Middle frontal gyrus (tissue), 1 donor: ENCODE measurements at regions not wholly inside any gene's neighbourhood (a gene's known extent, or its start where the extent isn't known, plus 50 kb on each side); places are given as distances from the start of the nearest gene placed in this dataset.

ENCODE experiments used
- DNase-seq: peaks from one replicate; pipeline ENCODE4 v3.0.0-alpha.2; 2015; ENCODE audit warnings: low spot score; ENCODE audit errors: extremely low spot score

DNA sequence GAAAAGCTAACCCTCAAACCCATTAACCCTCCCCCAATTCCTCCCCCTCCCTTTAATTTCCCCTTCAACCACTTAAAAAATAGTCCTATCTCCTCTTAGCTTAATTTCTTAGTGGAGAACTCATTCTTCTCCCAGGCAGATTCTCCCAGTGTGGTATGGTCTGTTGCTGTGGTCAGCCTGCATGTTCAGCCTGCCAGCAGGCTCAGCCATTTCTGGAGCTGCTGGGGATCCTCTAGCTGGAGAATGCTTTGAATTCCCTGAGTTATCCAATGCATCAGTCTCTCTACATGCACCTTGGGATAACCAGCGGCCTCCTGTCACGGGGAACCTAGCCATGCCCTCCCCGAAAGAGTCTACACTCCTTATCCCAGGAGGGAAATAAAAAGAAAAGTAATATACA lies 375.4 kb upstream of the RSPO3 start:
- DNase-seq, result no peak

DNA sequence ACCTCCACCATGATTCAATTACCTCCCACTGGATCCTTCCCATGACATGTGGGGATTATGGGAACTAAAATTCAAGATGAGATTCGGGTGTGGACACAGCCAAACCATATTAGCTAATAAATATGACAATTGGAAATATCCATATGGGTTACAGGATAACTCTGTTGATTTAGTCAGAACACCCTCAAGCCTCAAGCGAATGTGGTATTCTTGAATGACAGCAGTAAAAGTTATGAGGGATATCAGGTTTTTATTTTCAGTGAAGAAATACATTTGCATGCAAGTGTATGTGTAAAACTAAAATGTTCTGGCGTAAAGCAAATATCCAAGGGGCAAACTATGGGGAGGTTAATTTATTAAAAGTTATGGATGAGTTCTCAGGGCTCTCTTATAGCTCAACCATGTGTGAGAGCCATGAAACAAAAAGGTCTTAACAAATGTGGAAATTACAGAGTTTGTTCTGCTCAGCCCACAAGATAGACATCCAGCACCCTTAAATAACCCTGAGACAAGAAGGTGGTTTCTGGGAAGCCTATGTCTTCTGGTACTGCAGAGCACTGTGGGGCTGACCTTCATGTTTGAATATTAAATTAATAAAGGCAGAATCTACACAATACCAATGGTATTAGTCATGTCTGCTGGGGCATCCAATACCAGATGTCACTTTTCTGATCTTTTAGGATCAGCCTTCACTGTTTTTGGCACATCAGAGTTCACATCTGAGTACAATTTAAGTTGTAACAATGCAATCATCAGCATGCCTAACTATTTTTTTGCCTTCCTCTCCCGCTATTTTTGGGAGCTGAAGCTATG lies 370.5 kb upstream of the RSPO3 start:
- no peak for DNase-seq

DNA sequence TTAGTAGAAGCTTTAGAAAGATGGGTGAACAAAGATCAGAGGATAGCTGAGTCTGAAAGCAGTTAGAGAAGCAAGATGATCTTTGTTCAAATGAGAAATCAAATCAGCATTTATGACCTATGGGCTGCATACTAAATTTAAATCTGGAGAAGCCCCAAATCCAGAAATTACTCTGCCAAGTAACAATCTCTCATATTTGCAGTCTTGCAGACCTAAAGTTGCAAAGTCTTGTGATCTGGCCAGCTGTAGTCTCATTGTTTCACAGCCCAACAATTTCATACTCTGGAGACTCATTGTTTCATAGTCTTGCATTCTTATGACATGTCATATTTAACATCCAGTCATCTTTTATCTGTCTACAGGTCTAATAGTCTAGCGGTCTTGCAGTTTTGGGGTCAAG lies 364.9 kb upstream of the RSPO3 start:
- no peak for DNase-seq

GRCh38 chr6:126761854-126762253 lies 356.6 kb upstream of the RSPO3 start:
- DNase-seq, result no peak

GRCh38 chr6:126764104-126764503 lies 354.4 kb upstream of the RSPO3 start:
- DNase-seq, result no peak

- DNase-seq, result no peak
Measured at GRCh38 chr6:126764671-126765070, 353.8 kb upstream of the RSPO3 start.

DNA sequence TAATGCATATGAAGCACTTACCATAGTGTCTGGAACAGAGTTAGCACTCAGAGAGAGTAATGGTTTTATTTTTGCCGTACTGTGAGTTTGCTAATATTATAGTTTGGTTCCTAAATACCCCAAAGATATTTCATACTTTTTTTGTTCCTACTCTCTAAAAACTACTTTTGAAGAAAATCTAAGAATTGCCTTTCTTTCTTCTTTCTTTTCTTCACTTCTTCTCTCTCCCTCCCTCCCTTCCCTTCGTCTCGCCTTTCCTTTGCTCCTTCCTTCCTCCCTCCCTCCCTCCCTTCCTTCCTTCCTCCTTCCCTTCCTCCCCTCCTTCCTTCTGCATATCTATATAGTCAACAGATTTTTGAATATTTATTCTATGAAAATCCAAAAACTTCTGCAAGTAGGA lies 351.7 kb upstream of the RSPO3 start:
- no peak for DNase-seq

GRCh38 chr6:126767711-126768110 lies 350.8 kb upstream of the RSPO3 start:
- no peak for DNase-seq

DNA sequence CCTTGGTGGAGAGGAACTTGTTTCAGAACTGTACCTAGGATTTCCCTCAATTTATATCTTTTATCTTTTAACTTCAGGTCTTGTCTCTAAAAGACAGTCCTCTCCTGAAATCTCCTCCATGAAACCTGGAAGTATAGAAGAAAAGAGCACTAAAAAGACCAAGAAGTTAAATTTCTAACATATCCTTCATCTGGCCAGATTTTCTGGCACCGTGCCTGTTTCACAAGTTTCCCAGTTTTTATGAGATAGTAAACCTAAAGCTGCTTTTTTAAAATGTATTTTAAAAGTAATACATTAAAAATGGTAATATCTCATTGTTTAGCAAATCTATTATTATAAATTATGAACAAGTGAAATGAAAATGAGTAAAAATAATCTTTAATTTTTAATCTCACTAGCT lies 348.3 kb upstream of the RSPO3 start:
- DNase-seq, result no peak

- no peak for DNase-seq
Measured at GRCh38 chr6:126773112-126773805, 345.2 kb upstream of the RSPO3 start.

DNA sequence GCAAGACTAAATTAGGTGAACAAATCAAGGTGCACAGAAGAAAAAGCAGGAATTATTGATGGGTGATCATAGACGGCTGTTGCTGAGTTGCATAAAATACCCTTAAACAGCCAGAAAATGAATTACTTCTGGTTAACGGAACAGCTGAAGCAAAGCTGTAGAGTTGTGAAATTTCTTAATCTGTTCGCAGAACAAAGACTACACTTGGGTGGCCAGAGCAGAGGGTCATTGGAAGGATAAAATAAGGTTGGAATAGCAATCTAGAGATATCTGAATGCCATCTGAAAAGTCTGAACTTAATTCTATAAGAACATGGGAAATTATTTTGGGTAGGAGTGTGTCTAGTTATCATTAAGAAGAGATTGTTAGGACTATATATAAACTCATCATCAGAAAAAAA lies 339.1 kb upstream of the RSPO3 start:
- DNase-seq, result no peak

DNA sequence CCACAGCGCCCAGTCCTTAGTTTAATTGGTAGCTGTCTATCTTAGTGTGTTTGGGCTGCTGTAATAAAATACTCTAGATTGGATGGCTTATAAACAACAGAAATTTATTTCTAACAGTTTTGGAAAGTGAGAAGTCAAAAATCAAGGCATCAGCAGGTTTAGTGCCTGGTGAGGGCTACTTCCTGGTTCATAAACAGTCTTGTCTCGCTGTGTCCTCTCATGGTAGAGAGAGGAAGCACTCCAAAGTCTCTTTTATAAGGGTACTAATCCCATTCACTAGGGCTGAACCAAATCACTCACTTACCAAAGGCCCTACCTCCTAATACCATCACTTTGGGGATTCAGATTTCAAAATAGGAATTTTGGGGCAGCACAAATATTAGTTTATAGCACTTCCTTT lies 336.9 kb upstream of the RSPO3 start:
- DNase-seq, result no peak

- DNase-seq, result no peak
Measured at GRCh38 chr6:126784161-126784790, 334.2 kb upstream of the RSPO3 start.

DNA sequence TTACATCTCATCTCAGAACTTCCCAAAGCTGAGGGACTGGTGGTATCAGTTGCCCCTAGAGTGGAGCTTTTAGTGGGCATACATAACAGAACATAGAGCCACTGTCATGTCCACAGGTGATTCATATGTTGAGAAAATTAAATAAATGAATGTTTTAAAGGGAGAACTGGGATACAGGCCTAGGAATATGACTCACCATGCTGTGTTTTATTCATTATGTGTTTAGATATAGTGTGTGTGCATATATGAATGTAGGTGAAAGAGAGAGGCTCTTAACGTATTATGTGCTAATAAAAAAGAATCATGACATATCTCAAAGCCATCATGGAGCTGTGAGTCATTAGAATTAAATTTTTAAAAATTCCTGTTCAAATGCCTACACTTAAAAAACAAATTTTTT lies 332.2 kb upstream of the RSPO3 start:
- DNase-seq, result no peak

DNA sequence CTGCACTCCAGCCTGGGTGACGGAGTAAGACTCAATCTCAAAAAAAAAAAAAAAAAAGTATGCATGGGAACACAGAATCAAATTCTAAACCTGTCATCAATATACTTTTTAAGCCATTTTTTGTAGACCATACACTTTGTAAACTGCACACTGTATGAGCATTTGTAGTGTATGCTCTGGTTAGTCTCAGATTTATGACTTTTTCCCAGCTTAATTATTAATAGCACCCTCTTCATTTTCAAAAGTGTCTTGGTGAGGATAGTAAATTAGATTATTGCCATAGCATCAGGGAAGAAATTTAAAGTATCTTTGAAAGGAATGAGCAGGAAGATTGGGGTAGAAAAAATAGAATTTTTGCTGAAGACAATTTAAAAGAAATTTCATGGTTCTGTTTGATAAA lies 330.8 kb upstream of the RSPO3 start:
- DNase-seq, result no peak

DNA sequence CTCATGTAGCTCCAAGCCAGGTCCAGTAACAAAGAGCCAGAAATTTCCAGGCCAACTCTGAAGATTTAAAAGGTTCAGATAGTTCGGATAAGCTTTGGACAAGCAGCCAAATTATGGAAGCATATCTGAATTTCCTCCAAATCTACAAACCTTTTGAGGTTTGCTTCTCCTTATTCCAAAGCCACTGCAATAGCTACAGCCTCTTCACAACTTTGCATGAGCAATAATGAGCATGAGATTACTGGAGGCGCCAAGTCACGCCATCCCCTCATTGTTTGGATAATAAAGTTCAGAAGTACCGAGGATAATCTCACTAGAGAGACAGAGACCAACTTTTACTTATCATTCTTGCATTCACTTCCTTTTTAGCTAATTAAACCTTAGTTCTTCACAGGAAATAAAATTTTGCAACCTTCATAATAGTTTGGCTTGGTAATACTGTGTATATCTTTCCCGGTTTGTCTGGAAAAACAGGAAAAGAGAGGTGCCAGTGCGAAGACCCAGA lies 329.6 kb upstream of the RSPO3 start:
- DNase-seq, result no peak

DNA sequence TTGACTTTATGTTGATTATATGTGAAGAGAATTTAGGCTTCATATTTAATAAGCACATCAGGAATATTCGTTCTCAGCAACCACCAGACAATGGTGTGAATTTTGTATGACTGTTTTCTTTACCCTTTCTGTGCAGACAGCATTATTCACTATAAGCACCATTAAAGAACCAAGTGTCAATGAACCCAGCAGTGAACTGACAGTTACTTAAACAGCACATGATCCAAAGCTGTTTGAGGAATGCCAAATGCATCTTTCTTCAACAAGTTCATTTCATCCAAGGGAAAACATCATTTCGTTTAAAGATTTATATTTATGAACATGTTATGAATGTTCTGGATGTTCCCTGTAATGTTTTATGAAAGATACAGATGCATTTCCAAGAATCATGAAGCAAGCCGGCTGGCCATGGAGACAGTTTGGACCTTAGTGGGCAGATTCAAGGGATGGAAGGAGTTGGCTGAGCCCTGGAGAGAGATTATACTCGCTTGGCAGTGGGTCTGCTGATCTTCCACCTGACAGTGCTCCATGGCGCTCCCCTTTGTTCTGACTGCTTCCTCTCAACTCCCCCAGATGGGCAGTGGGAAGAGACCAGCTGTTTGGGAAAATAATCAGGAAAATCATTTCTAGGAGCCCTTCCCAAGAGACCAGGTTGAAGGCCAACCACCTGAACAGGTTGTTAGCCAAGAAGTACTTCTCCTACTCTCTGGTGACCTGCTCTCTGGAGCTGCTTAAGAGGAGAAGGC lies 326.0 kb upstream of the RSPO3 start:
- no peak for DNase-seq

DNA sequence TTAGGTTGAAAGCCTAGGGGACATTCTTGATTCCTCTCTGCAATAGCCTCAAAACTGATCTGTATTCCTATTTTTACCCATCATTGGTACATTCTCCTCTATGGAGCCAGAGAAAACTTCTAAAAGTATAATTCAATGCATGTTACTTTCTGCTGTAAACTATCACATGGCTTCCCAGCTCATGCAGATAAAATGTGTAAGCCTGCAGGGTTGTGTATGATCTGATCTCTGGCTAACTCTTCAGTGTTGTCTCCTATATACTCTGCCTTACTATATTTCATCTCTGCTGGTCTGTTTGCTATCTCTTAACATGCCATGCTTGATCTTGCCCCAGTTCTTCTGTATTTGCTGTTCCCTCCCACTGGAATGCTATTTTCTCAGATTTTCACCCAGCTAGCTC lies 323.3 kb upstream of the RSPO3 start:
- no peak for DNase-seq

GRCh38 chr6:126797981-126798380 lies 320.5 kb upstream of the RSPO3 start:
- no peak for DNase-seq

DNA sequence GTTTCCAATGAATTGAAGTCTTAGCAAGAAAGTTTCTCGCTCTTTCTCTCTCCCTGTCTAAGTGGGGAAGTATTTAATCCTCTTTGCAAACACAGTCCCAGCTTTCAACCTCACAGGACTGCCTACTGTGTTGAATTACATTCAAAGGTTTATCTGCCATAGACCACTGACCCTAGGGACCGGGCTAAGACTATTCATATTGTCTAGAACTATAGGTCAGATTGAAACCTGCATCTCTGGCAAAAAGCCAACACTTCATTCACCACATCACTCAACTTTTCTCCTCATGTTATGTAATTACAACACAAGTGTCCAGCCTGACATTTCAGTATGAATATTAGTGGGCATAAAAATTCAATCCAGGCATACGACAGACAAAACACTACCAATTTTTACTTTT lies 314.7 kb upstream of the RSPO3 start:
- DNase-seq, result no peak

DNA sequence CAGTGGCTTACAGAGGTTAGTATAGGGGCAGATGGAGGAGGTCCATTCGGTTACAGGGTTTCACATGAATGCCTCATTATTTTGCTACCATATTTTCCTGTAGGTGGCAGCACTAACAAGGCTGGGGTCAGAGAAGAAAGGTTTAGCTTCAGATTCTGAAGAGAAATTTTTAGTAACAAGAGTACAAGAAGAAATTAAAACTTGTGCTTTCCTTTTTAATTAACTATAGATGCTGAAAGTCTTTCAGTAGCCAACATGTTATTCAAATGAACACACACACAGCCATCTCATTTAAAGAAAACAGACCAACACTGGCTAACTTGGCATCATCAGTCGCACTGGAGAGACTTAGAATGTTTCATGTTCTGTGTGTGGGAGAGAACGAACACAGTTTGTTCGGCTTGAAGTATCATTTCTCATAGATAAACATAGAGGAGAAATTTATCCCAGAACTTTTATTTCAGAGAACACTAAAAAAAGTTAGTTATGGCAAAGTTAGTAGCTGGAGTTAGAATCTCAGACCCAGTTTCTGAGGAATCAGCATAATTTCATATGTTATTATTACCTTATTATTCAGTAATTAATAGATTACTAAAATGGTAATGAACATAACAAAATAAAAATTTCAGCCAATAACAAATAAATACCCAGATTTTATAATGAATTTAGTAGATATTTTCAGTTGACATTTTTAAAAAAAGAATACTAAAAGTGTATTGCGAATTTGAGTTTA lies 314.0 kb upstream of the RSPO3 start:
- DNase-seq, result no peak
